HCT116 (cell line): ENCODE measurements at regions not wholly inside any gene's neighbourhood (a gene's known extent, or its start where the extent isn't known, plus 50 kb on each side); places are given as distances from the start of the nearest gene placed in this dataset.

Source experiments
- ATAC-seq: fragments of 200-7000 bp; cut with Tn5 transposase; 2 replicates; pipeline ENCODE4 v1.9.1; 2020; ENCODE audit warnings: mild to moderate bottlenecking, moderate library complexity
- BruUV-seq: library from RNA; stranded (reverse); fragments of 400-500 nt; replicated peaks from 2 replicates; lab custom pipeline; 2021; lab: Mats Ljungman, UMichigan
- CTCF ChIA-PET: fragments of 300-600 bp; sonication (Branson Sonifier 250); formaldehyde crosslinking; loops from one replicate; lab custom pipeline; 2021; ENCODE audit warnings: antibody characterized with exemption; lab: Charles Lee
- POLR2A ChIA-PET: fragments of 300-600, 350-600 bp; sonication (Branson Sonifier 250); formaldehyde crosslinking; loops from one replicate; lab custom pipeline; 2021; ENCODE audit warnings: antibody characterized with exemption; lab: Charles Lee
- RAD21 ChIA-PET, 2 experiments: fragments of 300-600 bp; sonication (Branson Sonifier 250); formaldehyde crosslinking; loops; one replicate each; lab custom pipeline; 2023; ENCODE audit warnings: low total read pairs in 2 of 2; ENCODE audit not compliant: uncharacterized antibody in 2 of 2, unreplicated experiment in 2 of 2, low non-redundant PET in 1 of 2; lab: Charles Lee
- DNase-seq: peaks from one replicate; pipeline ENCODE4 v3.0.0-alpha.2; 2010; ENCODE audit warnings: low read depth, low spot score
- H2AFZ ChIP-seq: fragments of 200-600 bp; shearing (Covaris generic), sonication (generic); 2 replicates; pipeline ENCODE4 v1.6.1; 2017; ENCODE audit warnings: low read depth, mixed run types, mixed read lengths, antibody characterized with exemption, low read length; ENCODE audit not compliant: poor library complexity, severe bottlenecking
- H3K27ac ChIP-seq: 2 replicates; pipeline ENCODE4 v1.5.1; 2012; ENCODE audit warnings: low read depth, low read length
- H3K27me3 ChIP-seq: fragments of 200-600 bp; sonication (generic); 2 replicates; pipeline ENCODE4 v1.6.1; 2016; ENCODE audit warnings: mixed run types, low read length, mixed read lengths; ENCODE audit not compliant: insufficient read depth
- H3K36me3 ChIP-seq, 2 experiments: fragments of 200-500 bp in 1 of 2; fragments of 200-600 bp in 1 of 2; sonication (Bioruptor generic) in 1 of 2; sonication (generic) in 1 of 2; 2 replicates each; pipeline versions ENCODE4 v1.5.1 to v1.6.1; 2014 to 2016; ENCODE audit warnings: low read length in 2 of 2, inconsistent platforms in 1 of 2, mixed read lengths in 1 of 2, mixed run types in 1 of 2; ENCODE audit not compliant: insufficient read depth in 2 of 2, control insufficient read depth in 1 of 2
- H3K4me1 ChIP-seq, 2 experiments: fragments of 200-600 bp in 1 of 2; sonication (generic) in 1 of 2; 2 replicates each; pipeline versions ENCODE4 v1.5.1 to v1.6.1; 2012 to 2017; ENCODE audit warnings: low read length in 2 of 2, inconsistent platforms in 1 of 2, mild to moderate bottlenecking in 1 of 2, mixed read lengths in 1 of 2, mixed run types in 1 of 2, moderate library complexity in 1 of 2; ENCODE audit not compliant: insufficient read depth in 2 of 2, control insufficient read depth in 1 of 2
- H3K4me2 ChIP-seq: fragments of 200-600 bp; sonication (generic); 2 replicates; pipeline ENCODE4 v1.6.1; 2017; ENCODE audit warnings: mixed run types, low read length, mixed read lengths
- H3K4me3 ChIP-seq, 2 experiments: fragments of 200-600 bp in 1 of 2; sonication (generic) in 1 of 2; replicated peaks in 1 of 2; 2 replicates each; pipeline ENCODE4 v1.5.1; 2011 to 2016; ENCODE audit warnings: low read length in 2 of 2, control low read depth in 1 of 2, low read depth in 1 of 2, mild to moderate bottlenecking in 1 of 2, mixed read lengths in 1 of 2, mixed run types in 1 of 2
- H3K79me2 ChIP-seq: fragments of 200-600 bp; sonication (generic); 2 replicates; pipeline ENCODE4 v1.6.1; 2017; ENCODE audit warnings: mild to moderate bottlenecking, mixed run types, low read length, moderate library complexity, mixed read lengths; ENCODE audit not compliant: insufficient read depth
- H3K9ac ChIP-seq: fragments of 200-600 bp; sonication (generic); 2 replicates; pipeline ENCODE4 v1.6.1; 2016; ENCODE audit warnings: low read length, mixed read lengths
- H3K9me2 ChIP-seq: fragments of 200-600 bp; sonication (generic), shearing (Covaris generic); 2 replicates; pipeline ENCODE4 v1.6.1; 2017; ENCODE audit warnings: mixed run types, mild to moderate bottlenecking, moderate library complexity; ENCODE audit not compliant: insufficient read depth
- H3K9me3 ChIP-seq, 2 experiments: fragments of 200-500 bp in 1 of 2; fragments of 200-600 bp in 1 of 2; sonication (Bioruptor generic) in 1 of 2; sonication (generic) in 1 of 2; 2 replicates each; pipeline ENCODE4 v1.6.1; 2014 to 2017; ENCODE audit warnings: low read length in 2 of 2, mixed read lengths in 2 of 2, inconsistent platforms in 1 of 2, low read depth in 1 of 2, mild to moderate bottlenecking in 1 of 2, mixed run types in 1 of 2, moderate library complexity in 1 of 2; ENCODE audit not compliant: control insufficient read depth in 1 of 2, insufficient read depth in 1 of 2
- H4K20me1 ChIP-seq: fragments of 200-600 bp; sonication (generic), shearing (Covaris generic); 2 replicates; pipeline ENCODE4 v1.6.1; 2017; ENCODE audit warnings: mixed run types, mild to moderate bottlenecking, moderate library complexity; ENCODE audit not compliant: insufficient read depth
- CTCF ChIP-seq, 3 experiments: fragments of 200-600 bp in 1 of 3; sonication (generic) in 1 of 3; IDR thresholded peaks in 2 of 3; conservative IDR thresholded peaks in 1 of 3; 2 replicates each; pipeline ENCODE4 v1.5.1; 2012 to 2017; ENCODE audit warnings: low read depth in 2 of 3, low read length in 2 of 3, antibody characterized with exemption in 1 of 3, borderline replicate concordance in 1 of 3, control low read depth in 1 of 3, mild to moderate bottlenecking in 1 of 3, mixed read lengths in 1 of 3, mixed run types in 1 of 3, moderate library complexity in 1 of 3; ENCODE audit not compliant: insufficient read depth in 1 of 3
- EGR1 ChIP-seq: IDR thresholded peaks from 2 replicates; pipeline ENCODE4 v1.6.1; 2012; ENCODE audit warnings: low read depth
- JUND ChIP-seq: IDR thresholded peaks from 2 replicates; pipeline ENCODE4 v1.6.1; 2012
- POLR2A ChIP-seq: IDR thresholded peaks from 2 replicates; pipeline ENCODE4 v1.7.0; 2011; ENCODE audit warnings: borderline replicate concordance; ENCODE audit not compliant: insufficient read depth, insufficient read length; ENCODE audit errors: extremely low read depth
- POLR2AphosphoS5 ChIP-seq: IDR thresholded peaks from 2 replicates; pipeline ENCODE4 v1.6.1; 2011; ENCODE audit warnings: mild to moderate bottlenecking, low read depth, low read length, moderate library complexity
- RAD21 ChIP-seq: IDR thresholded peaks from 2 replicates; pipeline ENCODE4 v1.6.1; 2012; ENCODE audit warnings: low read depth, mild to moderate bottlenecking
- ZFX ChIP-seq: fragments of 450-650 bp; IDR thresholded peaks from 2 replicates; pipeline ENCODE4 v1.6.1; 2017
- intact Hi-C: fragments of 100-400 bp; cut with micrococcal nuclease; formaldehyde crosslinking; loops from 2 replicates; pipeline ENCODE4 v1.10.0; 2022

- no peak for TF ChIP-seq CTCF (IDR thresholded peaks at IDR 0.05 in 2 of 3, conservative IDR thresholded peaks at IDR 0.05 in 1 of 3; ENCODE audit: borderline replicate concordance in 1 of 3, insufficient read depth in 1 of 3, low read depth in 2 of 3, low read length in 2 of 3)
- no peak for TF ChIP-seq POLR2AphosphoS5
- TF ChIP-seq POLR2A, result no peak
- no peak for TF ChIP-seq ZFX
- no peak for TF ChIP-seq RAD21
- TF ChIP-seq JUND, result no peak
- no peak for TF ChIP-seq EGR1
These were observed 68.5 kb upstream of the ANKRD1 start (continued) for GRCh38 chr10:90989378-90989777.

GRCh38 chr10:90992462-90992861, 71.6 kb upstream of the ANKRD1 start:
- no TSS peak for BruUV-seq
- Histone ChIP-seq H3K4me3 (no peak overlapping the region), H3K9ac (no peak overlapping the region), H3K27me3 (no peaks in the 10 kb centered on the region), H3K79me2 (no peaks in the 10 kb centered on the region), H2AFZ (no peak overlapping the region), H3K27ac (no peak overlapping the region), H3K9me2 (no peaks in the 10 kb centered on the region), H3K4me2 (no peak overlapping the region), H3K9me3 (no peaks in the 10 kb centered on the region), H3K36me3 (no peaks in the 10 kb centered on the region), H3K4me1 (no peaks in the 10 kb centered on the region), H4K20me1 (no peaks in the 10 kb centered on the region)
- POLR2A ChIA-PET, result no interaction called here
- intact Hi-C loops, result no loop called here
- RAD21 ChIA-PET, result no interaction called here
- TF ChIP-seq CTCF (IDR thresholded peaks at IDR 0.05 in 2 of 3, conservative IDR thresholded peaks at IDR 0.05 in 1 of 3; ENCODE audit: borderline replicate concordance in 1 of 3, insufficient read depth in 1 of 3, low read depth in 2 of 3, low read length in 2 of 3), result no peak
- DNase-seq (no peak), ATAC-seq (no peak)
- CTCF ChIA-PET, result no interaction called here
